Mesenchymal stem cell (in vitro differentiated cells and primary cell): ENCODE measurements at regions not wholly inside any gene's neighbourhood (a gene's known extent, or its start where the extent isn't known, plus 50 kb on each side); places are given as distances from the start of the nearest gene placed in this dataset.
"Not testable (repeated sequence)": the region's sequence is repeated elsewhere in the genome, so short reads cannot be mapped to it uniquely, and the experiment has no call there.

Experiments
- DNase-seq: peaks from one replicate; pipeline ENCODE4 v3.0.0-alpha.2; 2013
- H2AFZ ChIP-seq: one replicate; pipeline ENCODE4 v1.6.1; 2013; ENCODE audit warnings: low read depth, mild to moderate bottlenecking, control low read depth, inconsistent platforms, low read length, moderate library complexity
- H2AK5ac ChIP-seq: 2 replicates; pipeline ENCODE4 v1.6.1; 2013; ENCODE audit warnings: low read length, moderate library complexity, mild to moderate bottlenecking, inconsistent platforms; ENCODE audit not compliant: severe bottlenecking
- H2BK120ac ChIP-seq: one replicate; pipeline ENCODE4 v1.6.1; 2013; ENCODE audit warnings: low read depth, mild to moderate bottlenecking, inconsistent platforms, low read length, moderate library complexity
- H2BK12ac ChIP-seq, 2 experiments: one replicate each; pipeline ENCODE4 v1.6.1; 2013; ENCODE audit warnings: inconsistent platforms in 2 of 2, low read length in 2 of 2, mild to moderate bottlenecking in 2 of 2, moderate library complexity in 2 of 2, control low read depth in 1 of 2
- H2BK15ac ChIP-seq: one replicate; pipeline ENCODE4 v1.6.1; 2013; ENCODE audit warnings: mild to moderate bottlenecking, low read depth, inconsistent platforms; ENCODE audit not compliant: poor library complexity, severe bottlenecking
- H2BK5ac ChIP-seq: 2 replicates; pipeline ENCODE4 v1.6.1; 2013; ENCODE audit warnings: low read depth, mild to moderate bottlenecking, low read length, control low read depth, inconsistent platforms; ENCODE audit not compliant: poor library complexity, severe bottlenecking
- H3K14ac ChIP-seq, 2 experiments: one replicate each; pipeline ENCODE4 v1.6.1; 2013; ENCODE audit warnings: inconsistent platforms in 2 of 2, low read length in 2 of 2, control low read depth in 1 of 2, mild to moderate bottlenecking in 1 of 2, moderate library complexity in 1 of 2
- H3K18ac ChIP-seq, 2 experiments: one replicate each; pipeline ENCODE4 v1.6.1; 2013; ENCODE audit warnings: inconsistent platforms in 2 of 2, low read length in 2 of 2, control low read depth in 1 of 2, low read depth in 1 of 2, mild to moderate bottlenecking in 1 of 2
- H3K23ac ChIP-seq, 2 experiments: one replicate each; pipeline ENCODE4 v1.6.1; 2013; ENCODE audit warnings: inconsistent platforms in 2 of 2, low read length in 2 of 2, mild to moderate bottlenecking in 2 of 2, moderate library complexity in 2 of 2, control low read depth in 1 of 2
- H3K27ac ChIP-seq: 2 replicates; pipeline ENCODE4 v1.5.1; 2013; ENCODE audit warnings: mild to moderate bottlenecking, moderate library complexity, low read length, control low read depth, inconsistent platforms; ENCODE audit not compliant: poor library complexity, severe bottlenecking
- H3K27me3 ChIP-seq, 2 experiments: 2 replicates each; pipeline versions ENCODE4 v1.6.1 to v1.7.0; 2013; ENCODE audit warnings: low read length in 2 of 2, mild to moderate bottlenecking in 2 of 2, moderate library complexity in 2 of 2, control low read depth in 1 of 2, inconsistent platforms in 1 of 2; ENCODE audit not compliant: control insufficient read depth in 1 of 2, insufficient read depth in 1 of 2
- H3K36me3 ChIP-seq, 2 experiments: 2 replicates each; pipeline versions ENCODE4 v1.6.1 to v1.7.0; 2013; ENCODE audit warnings: low read length in 2 of 2, control low read depth in 1 of 2, inconsistent platforms in 1 of 2, low read depth in 1 of 2, mild to moderate bottlenecking in 1 of 2; ENCODE audit not compliant: insufficient read depth in 2 of 2, control insufficient read depth in 1 of 2
- H3K4ac ChIP-seq, 2 experiments: one replicate each; pipeline ENCODE4 v1.6.1; 2013; ENCODE audit warnings: inconsistent platforms in 2 of 2, low read length in 2 of 2, mild to moderate bottlenecking in 2 of 2, moderate library complexity in 2 of 2, control low read depth in 1 of 2, low read depth in 1 of 2
- H3K4me1 ChIP-seq: 2 replicates; pipeline ENCODE4 v1.6.1; 2013; ENCODE audit warnings: low read depth, low read length, control low read depth; ENCODE audit not compliant: control insufficient read depth, insufficient read depth
- H3K4me2 ChIP-seq: 2 replicates; pipeline ENCODE4 v1.6.1; 2013; ENCODE audit warnings: low read length, mild to moderate bottlenecking, inconsistent platforms; ENCODE audit not compliant: poor library complexity, severe bottlenecking
- H3K4me3 ChIP-seq, 2 experiments: 2 replicates each; pipeline versions ENCODE4 v1.5.1 to v1.7.0; 2013; ENCODE audit warnings: low read length in 2 of 2, mild to moderate bottlenecking in 2 of 2, control low read depth in 1 of 2, low read depth in 1 of 2; ENCODE audit not compliant: insufficient read depth in 1 of 2
- H3K79me1 ChIP-seq: replicated peaks from 2 replicates; pipeline ENCODE4 v1.6.1; 2013; ENCODE audit warnings: mild to moderate bottlenecking, control low read depth, low read length, inconsistent platforms; ENCODE audit not compliant: poor library complexity, severe bottlenecking
- H3K9ac ChIP-seq: 2 replicates; pipeline ENCODE4 v1.7.0; 2013; ENCODE audit warnings: mild to moderate bottlenecking, low read length, moderate library complexity
- H3K9me3 ChIP-seq: 2 replicates; pipeline ENCODE4 v1.7.0; 2013; ENCODE audit warnings: mild to moderate bottlenecking, low read length; ENCODE audit not compliant: control insufficient read depth
- H4K8ac ChIP-seq: one replicate; pipeline ENCODE4 v1.6.1; 2013; ENCODE audit warnings: inconsistent platforms, mild to moderate bottlenecking, low read length, moderate library complexity
- H4K91ac ChIP-seq: one replicate; pipeline ENCODE4 v1.6.1; 2013; ENCODE audit warnings: mild to moderate bottlenecking, low read length, inconsistent platforms
- WGBS: methylation state at CpG from one replicate; pipeline ENCODE4 v1.1.7; 2013; ENCODE audit warnings: mixed read lengths; 5-methylcytosine and 5-hydroxymethylcytosine counted together

GRCh38 chr12:32975122-32975521, 78.5 kb upstream of the PKP2 start:
- no peak overlapping the region for H2BK120ac ChIP-seq
- H4K8ac ChIP-seq = no peak overlapping the region
- WGBS = 84% methylated on average over 3 of the region's 3 CpGs
- no peak overlapping the region for H2AK5ac ChIP-seq
- no peak overlapping the region for H2BK12ac ChIP-seq
- no peak overlapping the region for H3K18ac ChIP-seq
- no peaks in the 10 kb centered on the region for H3K4me1 ChIP-seq
- no peak overlapping the region for H2BK15ac ChIP-seq
- H3K79me1 ChIP-seq = no peaks in the 10 kb centered on the region
- no peak for DNase-seq
- no peak overlapping the region for H3K4ac ChIP-seq
- H2AFZ ChIP-seq = no peak overlapping the region
- H3K36me3 ChIP-seq = no peaks in the 10 kb centered on the region
- no peaks in the 10 kb centered on the region for H3K9me3 ChIP-seq
- no peak overlapping the region for H2BK5ac ChIP-seq
- no peak overlapping the region for H4K91ac ChIP-seq
- no peak overlapping the region for H3K23ac ChIP-seq
- H3K9ac ChIP-seq = no peak overlapping the region
- no peak overlapping the region for H3K14ac ChIP-seq
- no peak overlapping the region for H3K4me3 ChIP-seq
- no peak overlapping the region for H3K4me2 ChIP-seq
- H3K27ac ChIP-seq = no peak overlapping the region
- no peaks in the 10 kb centered on the region for H3K27me3 ChIP-seq

DNA sequence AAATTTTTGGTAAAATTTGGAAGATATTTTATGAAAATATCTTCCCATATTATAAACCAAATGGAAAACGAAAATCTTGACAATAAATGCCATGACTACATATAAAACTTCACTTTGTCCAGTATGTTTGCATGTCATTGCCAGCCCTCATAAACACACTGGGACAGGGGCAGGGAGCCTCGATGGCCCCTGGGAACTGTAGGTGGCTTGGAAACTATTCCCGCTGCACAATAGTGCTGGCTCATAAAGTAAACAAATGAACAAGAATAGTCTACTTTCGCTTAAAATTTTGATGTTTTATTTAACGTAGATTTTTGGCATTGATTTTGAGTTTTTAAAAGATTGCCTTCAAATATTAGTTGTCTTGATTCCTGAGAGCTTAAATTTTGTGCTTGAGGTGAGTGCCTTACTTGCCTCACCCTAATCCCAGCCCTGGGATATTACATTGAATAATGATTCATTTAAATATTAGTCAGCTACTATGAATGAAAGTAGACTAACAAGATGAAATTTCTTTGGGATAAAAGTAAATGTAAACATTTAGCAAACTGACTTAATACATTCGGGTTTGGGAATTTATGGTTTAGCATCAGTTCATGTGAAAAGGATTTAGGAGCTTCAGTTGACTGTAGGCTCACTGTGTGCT, 74.0 kb upstream of the PKP2 start:
- Histone ChIP-seq H2BK15ac (no peak overlapping the region), H4K91ac (no peak overlapping the region), H3K27ac (no peak overlapping the region), H3K9me3 (no peaks in the 10 kb centered on the region), H3K14ac (no peak overlapping the region), H2BK5ac (no peak overlapping the region), H3K4me1 (no peaks in the 10 kb centered on the region), H3K18ac (no peak overlapping the region), H3K4me3 (no peak overlapping the region), H2BK120ac (no peak overlapping the region), H4K8ac (no peak overlapping the region), H2AFZ (no peak overlapping the region), H2AK5ac (no peak overlapping the region), H2BK12ac (no peak overlapping the region), H3K36me3 (no peaks in the 10 kb centered on the region), H3K9ac (no peak overlapping the region), H3K4ac (no peak overlapping the region), H3K27me3 (no peaks in the 10 kb centered on the region), H3K79me1 (no peaks in the 10 kb centered on the region), H3K4me2 (no peak overlapping the region), H3K23ac (no peak overlapping the region)
- 76% methylated on average over 6 of the region's 6 CpGs for WGBS
- no peak for DNase-seq

DNA sequence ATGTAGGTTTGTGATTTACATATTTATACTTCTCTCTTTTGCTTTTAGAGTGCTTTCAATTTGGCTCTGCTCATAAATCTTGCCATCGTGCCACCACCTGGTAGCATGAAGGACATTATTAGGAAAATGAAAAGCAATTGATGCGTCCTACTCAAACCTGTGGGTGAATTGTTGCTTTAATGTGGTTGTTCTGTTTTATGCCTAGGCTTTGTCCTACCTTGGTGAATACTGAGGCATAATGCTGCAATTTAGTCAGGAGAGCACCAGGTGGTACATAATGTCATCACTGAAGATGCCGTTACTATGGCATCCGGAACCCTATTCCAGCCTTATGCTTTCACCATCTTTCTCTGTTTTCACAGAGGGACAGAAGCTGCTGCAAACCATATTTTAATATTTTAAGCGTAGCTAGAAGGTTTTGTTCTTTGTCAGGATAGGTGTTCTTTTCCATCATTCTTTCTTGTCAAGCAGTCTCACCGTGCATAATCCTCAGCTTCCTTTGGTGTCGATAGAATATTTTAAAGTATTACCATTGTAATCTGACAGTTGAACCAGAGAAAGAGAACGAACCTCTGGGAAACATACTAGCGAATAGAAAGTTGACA, 68.5 kb upstream of the PKP2 start:
- no peak overlapping the region for H3K14ac ChIP-seq
- no peak overlapping the region for H3K18ac ChIP-seq
- H3K9me3 ChIP-seq = no peaks in the 10 kb centered on the region
- H3K4me2 ChIP-seq = no peak overlapping the region
- H3K4ac ChIP-seq = no peak overlapping the region
- H2AFZ ChIP-seq = no peak overlapping the region
- H4K8ac ChIP-seq = no peak overlapping the region
- H3K27ac ChIP-seq = no peak overlapping the region
- no peak overlapping the region for H2BK120ac ChIP-seq
- WGBS = 89% methylated on average over 7 of the region's 9 CpGs
- no peaks in the 10 kb centered on the region for H3K36me3 ChIP-seq
- H3K9ac ChIP-seq = no peak overlapping the region
- no peak overlapping the region for H2AK5ac ChIP-seq
- H3K4me3 ChIP-seq = no peak overlapping the region
- H3K23ac ChIP-seq = no peak overlapping the region
- no peak for DNase-seq
- no peaks in the 10 kb centered on the region for H3K79me1 ChIP-seq
- H3K4me1 ChIP-seq = no peaks in the 10 kb centered on the region
- no peak overlapping the region for H2BK15ac ChIP-seq
- H4K91ac ChIP-seq = no peak overlapping the region
- H3K27me3 ChIP-seq = no peaks in the 10 kb centered on the region
- H2BK12ac ChIP-seq = no peak overlapping the region
- H2BK5ac ChIP-seq = no peak overlapping the region

DNA sequence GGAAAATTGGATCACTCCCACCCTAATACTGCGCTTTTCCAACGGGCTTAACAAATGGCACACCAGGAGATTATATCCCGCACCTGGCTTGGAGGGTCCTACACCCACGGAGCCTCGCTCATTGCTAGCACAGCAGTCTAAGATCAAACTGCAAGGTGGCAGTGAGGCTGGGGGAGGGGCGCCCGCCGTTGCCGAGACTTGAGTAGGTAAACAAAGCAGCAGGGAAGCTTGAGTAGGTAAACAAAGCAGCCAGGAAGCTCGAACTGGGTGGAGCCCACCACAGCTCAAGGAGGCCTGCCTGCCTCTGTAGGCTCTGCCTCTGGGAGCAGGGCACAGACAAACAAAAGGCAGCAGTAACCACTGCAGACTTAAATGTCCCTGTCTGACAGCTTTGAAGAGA, 59.8 kb upstream of the PKP2 start:
- not testable (repeated sequence) for H2BK15ac ChIP-seq, H3K36me3 ChIP-seq, H3K4me2 ChIP-seq, H3K23ac ChIP-seq, H2BK120ac ChIP-seq, H3K18ac ChIP-seq, H3K9me3 ChIP-seq, H2AFZ ChIP-seq, H3K27me3 ChIP-seq, H3K79me1 ChIP-seq, H2BK5ac ChIP-seq, H3K9ac ChIP-seq, H4K8ac ChIP-seq, H3K27ac ChIP-seq, H2BK12ac ChIP-seq, H3K4me3 ChIP-seq, H3K14ac ChIP-seq, H4K91ac ChIP-seq, H3K4me1 ChIP-seq, H2AK5ac ChIP-seq, H3K4ac ChIP-seq, DNase-seq
- 83% methylated on average over 10 of the region's 10 CpGs for WGBS
